NCI-H2171 treated with DMSO at 0.1 percent for 48 hours (cell line): ENCODE measurements at regions not wholly inside any gene's neighbourhood (a gene's known extent, or its start where the extent isn't known, plus 50 kb on each side); places are given as distances from the start of the nearest gene placed in this dataset.
"Not testable (repeated sequence)": the region's sequence is repeated elsewhere in the genome, so short reads cannot be mapped to it uniquely, and the experiment has no call there.

Source experiments
- DNase-seq: peaks from one replicate; lab custom pipeline; 2025; lab: John Stamatoyannopoulos, UW

DNA sequence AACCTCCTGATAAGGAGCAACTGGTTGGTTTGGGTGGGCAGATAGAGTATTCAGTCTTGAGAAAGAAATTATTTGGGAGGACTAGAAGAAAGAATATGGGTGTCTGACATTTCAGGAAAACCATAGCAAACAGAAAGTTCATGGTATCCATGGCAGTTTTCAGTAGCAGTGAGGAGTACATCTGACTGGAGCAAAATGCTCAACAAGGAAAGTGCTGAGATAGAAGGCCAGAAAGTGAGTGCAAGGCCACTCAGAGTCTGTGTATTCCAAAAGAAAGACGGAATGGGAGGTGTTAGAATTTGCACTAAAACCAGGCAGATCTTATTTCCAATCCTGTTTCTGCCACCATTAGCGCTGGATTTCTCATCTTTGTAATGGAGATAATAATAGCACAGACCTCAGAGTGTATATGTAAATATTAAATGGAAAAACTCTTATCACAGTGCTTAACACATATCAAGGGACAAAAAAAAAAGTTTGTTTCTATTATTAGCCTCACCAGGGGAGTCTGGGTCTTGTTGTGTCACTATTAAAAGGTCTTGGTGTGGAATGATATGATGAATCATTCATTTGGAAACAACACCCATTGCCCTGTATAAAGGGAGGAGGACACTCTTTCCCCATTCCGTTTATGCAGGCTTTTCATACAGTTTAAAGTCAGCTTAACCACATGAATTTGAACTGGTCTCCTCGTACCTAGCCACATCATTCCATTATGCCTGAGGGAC lies 349.8 kb downstream of the IPO8 start:
- DNase-seq, result no peak

DNA sequence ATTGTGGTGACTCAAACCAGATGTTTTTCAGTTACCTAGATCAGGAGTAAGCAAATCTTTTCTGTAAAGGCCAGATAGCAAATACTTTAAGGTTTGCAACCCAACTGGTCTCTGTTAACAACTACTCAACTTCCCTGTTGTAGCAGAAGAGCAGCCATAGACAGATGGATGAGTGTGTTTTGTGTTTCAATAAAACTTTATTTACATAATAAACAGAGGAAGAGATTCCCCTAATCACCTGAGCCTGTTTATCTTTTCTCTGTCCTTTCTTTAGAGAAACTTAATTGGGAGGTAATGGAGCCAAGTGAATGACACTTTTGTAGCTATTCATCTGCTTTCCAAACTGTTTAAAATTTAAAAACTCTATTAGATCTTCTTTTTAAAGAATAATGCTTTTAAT lies 365.1 kb downstream of the IPO8 start:
- no peak for DNase-seq

DNA sequence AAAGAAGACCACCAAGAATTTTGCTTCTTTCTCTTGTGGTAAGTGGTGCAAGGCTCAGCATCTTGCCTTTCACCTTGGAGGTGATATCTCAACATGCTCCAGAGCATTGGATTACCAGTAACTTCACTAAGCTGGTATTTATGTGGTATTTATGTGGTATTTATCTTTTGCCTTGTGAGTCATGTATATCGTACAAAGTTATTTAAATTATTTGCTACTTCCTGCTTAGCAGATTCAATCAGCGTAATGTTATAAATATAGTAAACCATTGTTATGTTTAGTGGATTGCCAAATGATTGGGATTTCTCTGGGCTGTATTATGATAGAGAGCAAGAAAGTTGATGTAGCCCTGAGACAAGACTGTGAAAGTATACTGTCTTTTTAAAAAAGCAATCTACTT lies 366.4 kb downstream of the IPO8 start:
- no peak for DNase-seq

DNA sequence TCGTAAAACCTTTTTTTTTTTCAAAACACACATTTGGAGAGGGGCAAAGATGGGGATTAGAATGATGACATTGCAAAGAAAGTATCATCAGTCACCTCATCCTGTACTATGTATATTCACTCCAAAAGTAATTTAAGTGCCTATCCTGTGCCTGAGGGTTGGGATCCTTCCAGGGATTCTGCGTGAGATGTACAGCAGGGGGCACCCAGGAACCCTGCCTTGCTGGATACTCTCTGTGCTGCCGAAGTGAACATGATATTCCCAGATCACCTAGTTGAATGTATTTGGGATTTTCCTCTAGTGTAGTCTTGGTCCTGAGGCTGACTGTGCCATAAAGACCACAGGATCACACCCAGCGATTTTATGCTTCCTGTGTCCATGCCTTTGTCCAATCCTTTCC lies 372.7 kb downstream of the IPO8 start:
- no peak for DNase-seq

DNA sequence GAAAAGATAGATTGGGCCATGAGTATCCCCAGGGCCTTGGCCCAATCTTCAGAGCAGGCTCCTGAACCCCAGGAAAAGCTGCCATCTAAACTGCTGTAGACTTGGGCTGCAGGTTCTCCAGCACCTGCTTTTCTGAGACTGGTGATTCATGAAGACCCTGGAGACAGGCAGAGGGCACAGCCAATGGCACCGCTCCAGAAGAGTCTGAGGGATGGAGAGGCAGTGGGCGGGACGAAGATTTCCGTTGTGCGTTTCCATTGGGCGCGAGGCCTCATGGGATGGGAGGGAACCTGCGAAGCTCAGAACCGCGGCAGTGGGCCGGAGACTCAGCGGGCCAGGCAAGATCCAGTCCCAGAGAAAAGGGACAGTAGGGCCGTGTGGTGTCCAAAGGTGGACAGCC lies 375.1 kb downstream of the IPO8 start:
- no peak for DNase-seq

DNA sequence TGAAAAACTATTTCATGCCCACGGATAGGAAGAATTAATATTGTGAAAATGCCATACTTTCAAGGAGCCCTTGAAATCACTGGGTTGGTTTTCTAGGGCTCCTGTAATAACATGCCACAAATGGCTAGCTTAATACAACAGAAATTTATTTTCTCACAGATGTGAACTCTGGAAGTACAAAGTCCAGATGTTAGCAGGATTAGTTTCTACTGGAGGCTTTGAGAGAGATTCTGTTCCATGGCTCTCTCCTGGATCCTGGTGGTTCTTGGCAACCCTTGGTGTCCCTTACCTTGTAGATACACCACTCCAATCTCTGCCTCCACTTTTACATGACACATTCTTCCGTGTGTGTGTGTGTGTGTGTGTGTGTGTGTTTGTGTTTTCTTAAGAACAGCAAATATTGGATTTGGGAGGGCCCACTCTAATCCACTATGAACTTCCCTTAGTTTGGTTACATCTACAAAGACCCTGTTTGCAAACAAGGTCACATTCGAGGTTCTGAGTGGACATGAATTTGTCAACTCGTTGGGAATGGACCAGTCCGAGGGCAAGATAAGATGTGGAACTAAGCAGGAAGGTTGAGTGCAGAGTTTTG lies 381.1 kb downstream of the IPO8 start:
- no peak for DNase-seq

DNA sequence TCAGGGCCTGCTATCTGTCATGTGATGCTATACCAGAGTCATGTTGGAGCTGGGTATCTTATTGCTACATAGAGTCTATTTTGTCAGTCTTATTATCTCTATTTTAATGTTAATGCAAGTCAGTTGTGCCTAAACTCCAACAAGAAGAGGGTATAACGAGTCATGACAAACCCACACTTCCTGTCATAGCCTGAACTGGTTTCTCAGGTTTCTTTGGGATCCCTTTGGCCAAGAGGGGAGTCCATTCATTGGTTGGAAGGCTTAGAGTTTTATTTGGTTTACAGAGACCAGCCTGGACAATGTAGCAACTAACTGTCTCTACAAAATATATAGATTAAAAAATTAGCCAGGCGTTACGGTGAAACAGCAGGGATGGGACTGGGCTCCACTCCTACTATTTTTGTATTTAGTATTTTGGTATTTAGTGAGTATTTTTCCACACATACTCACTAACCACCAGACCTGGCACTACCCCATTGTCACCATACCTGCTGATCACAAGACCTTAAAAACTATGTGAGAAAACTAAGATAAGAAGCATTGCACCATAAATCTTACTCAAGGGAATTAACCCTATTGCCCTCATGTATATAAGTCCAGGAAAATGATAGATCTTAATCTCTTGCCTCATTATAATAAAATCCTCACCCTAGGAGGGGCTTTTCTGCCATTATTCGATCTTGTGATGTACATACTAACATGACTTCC lies 387.5 kb downstream of the IPO8 start:
- DNase-seq, result no peak

DNA sequence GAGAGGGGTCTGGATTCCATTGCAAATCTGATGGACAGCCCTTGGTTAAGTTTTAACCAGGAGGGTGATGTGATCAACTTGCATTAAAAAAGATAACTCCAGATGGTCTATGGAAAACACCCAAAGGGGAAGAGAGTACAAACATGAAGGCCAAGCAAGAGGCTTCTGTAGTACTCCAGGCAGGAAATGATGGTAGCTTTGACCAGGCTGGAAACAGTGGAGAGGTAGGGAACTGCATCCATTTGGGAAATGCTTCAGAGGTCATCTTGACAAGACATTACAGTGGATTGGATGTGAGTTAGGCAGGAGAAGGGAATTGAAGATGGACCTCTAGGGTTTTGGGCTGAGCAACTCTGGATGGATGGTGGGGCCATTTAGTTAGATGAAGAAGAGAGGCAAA lies 391.1 kb downstream of the IPO8 start:
- no peak for DNase-seq

DNA sequence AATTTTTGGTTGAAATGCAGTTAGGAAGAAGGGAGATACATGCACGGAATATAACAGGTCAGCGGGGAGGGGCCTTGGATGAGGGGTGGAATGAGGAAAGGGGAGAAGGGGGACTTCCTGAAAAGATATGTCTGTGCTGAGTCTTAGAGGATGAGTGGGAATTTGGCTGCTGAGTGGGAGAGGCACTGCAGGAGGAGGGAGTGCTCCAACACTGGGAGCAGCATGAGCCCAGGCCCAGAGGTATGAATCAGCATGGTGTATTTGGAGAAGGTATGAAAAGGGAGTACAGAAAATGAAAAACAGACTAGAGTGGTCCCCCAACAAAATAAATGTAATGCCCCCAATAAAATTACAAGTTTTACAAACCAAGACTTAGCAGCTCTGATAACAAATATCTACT lies 394.4 kb downstream of the IPO8 start:
- no peak for DNase-seq

DNA sequence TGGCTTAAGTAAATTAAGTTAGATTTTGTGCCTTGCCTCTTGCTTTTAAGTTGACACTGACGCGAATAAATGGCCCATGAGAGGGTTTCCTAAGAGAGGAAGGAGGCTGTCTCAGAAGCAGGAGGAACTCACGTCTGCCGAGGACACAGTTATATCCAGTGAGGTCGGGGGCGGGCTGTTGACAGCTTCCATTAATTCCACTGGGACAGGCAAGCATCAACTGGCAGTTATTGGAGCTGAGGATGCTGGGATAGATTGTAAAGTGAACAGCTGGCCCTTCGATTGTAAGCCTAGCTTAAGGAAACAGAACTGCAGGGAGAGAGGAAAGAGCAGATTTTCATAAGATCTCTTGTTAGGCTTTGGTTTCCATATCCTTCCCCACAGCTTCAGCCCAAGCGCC lies 399.2 kb downstream of the IPO8 start:
- peak; percentile 98 for DNase-seq

DNA sequence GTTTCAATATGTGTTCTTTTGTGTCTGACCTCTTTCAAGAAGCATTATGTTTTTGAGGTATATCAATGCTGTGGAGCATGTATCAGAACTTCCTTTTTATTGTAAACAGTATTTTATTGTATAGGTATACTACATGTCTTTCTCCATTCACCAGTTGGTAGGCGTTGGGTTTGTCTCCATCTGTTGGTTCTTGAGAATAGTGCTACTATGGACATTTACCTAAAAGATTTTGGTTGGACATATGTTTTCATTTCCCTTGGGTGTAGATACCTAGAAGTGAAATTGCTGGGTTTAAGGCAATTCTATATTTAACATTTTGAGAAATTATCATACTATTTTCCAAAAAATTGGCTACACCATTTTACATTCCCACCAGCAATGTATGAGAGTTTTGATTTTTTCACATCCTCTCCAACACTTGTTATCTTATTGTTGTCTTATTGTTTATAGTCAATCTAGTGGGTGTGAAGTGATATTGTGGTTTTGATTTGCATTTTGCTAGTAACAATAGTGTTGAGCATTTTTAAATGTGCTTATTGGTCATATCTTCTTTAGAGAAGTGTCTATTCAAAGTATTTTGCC lies 409.2 kb downstream of the IPO8 start:
- DNase-seq, result peak; percentile 31

DNA sequence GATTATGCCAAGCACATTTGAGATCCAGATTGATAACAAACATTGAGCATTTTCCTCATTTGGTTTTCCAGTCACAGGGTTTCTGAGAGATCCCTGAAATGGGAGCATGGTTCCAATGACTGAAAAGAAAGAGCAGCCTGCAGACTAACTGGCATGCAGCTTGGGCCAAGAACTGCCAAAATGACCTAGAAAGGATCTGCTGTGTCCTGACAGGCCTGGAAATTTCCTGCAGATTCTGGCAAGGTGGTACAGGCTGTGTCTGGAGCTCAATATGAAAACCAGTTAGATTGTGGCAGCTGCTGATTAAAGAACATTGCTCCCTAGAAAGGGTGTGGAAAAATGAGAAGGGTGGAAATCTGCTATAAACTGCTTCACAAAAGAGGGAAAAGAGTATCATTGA lies 417.3 kb downstream of the IPO8 start:
- DNase-seq, result no peak

DNA sequence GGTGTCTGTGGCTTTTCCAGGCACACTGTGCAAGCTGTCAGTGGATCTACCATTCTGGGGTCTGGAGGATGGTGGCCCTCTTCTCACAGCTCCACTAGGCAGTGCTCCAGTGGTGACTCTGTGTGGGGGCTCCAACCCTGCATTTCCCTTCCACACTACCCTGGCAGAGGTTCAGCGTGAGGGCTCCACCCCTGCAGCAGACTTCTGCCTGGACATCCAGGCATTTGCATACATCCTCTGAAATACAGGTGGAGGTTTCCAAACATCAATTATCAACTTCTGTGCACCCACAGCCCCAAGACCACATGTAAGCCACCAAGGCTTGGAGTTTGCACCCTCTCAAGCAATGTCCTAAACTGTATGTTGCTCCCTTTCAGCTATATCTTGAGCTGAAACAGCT lies 423.2 kb downstream of the IPO8 start:
- DNase-seq, result not testable (repeated sequence)

DNA sequence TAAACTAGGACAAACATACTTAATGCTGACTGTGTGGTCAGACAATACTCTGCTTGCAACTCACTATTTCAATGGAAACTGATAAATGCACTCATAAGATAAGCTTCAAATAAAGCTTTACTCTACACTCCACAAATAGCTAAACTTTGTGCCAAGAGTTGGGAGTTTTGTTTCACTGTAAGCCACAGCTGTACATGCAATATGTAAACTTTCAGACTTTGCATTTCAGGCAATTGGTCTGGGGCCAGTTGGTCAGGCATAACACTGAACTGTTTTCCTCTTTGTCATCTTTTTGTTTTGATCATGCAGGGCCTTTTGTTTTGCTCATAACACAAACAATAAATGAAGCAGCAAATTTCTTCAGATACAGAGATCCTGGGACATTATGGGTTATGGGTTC lies 426.2 kb downstream of the IPO8 start:
- no peak for DNase-seq

DNA sequence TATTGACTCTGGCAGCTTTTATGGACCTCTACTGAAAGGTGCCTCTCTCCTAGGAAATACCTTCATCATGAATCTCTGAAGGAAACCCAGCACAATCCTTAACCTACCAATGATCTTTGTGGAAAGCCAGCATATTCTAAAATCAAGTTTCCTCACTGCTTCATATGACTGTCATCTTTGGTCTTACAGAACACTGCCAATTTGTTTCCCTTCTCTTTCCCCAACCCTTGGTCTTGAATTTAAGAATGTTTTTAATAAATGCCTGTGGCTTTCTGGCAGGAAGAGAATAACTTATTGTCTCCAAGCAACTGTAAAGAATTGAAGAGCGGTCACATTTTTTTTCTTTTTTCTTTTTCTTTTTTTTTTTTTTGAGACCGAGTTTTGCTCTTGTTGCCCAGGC lies 427.6 kb downstream of the IPO8 start:
- DNase-seq, result no peak

DNA sequence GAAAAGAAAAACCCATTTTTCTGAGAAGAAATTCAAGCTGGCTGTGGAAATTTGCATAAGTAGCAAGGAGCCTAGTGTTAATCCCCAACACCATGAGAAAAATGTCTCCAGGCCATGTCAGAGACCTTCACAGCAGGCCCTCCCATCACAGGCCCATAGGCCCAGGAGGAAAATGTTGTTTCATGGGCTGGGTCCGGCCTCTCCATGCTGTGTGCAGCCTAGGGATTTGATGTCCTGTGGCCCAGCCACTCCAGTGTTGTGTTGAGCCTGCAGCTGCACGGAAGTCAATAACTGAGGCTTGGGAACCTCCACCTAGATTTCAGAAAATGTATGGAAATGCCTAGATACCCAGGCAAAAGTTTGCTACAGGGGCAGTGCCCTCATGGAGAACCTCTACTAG lies 432.2 kb downstream of the IPO8 start:
- no peak for DNase-seq

DNA sequence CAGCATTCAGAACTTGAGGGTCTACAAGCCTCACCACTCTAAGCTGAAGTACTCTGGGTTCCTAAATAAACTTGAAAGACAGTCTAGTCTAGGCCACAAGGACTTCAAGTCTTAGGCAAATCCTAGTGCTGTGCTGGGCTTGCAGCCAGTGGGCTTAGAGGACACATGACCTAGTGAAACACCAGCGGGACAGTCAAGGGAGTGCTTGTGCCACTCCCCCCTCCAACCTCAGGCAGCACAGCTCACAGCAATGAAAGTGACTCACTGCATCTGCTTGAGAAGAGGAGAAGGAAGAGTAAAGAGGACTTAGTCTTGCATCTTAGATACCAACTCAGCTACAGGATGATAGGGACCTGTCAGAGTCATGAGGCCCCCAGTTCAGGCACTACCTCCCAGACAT lies 438.1 kb downstream of the IPO8 start:
- no peak for DNase-seq

DNA sequence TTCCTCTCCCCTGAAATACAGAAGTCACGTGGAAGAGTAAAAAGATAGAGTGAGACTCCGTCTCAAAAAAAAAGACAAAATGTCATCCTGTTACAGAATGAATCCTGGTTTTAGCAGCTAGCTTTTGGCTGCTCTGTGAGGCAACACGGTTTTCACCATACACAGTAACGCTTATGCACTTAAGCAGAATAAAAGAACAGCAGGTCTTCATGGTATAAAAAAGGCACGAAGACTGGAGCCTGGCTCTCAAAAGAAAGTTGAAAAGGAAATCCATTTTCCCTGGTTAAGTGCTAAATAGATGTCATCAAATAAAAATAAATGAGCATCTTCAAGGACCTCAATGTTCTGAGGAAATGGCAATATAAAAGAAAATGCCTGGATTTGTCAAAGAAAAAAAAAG lies 444.1 kb downstream of the IPO8 start:
- no peak for DNase-seq

DNA sequence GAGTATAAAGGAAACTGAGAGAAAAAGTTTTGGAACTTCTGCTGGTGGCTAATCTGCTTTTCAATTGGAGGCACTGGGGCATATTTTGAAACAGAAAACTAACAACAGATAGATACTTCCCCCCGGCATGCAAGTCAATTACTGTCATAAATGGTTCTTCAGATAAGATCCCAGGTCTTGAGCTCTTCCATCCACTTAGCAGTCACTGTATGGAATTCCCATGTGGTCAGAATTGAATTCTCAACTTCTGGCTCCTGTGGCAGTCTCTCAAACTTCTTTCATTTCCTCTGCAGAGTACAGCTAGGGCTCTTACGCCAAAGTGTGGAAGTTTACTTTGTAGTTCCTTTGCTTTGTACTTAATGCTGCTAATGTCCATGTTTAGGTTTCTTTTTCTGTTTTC lies 452.2 kb downstream of the IPO8 start:
- DNase-seq, result no peak

DNA sequence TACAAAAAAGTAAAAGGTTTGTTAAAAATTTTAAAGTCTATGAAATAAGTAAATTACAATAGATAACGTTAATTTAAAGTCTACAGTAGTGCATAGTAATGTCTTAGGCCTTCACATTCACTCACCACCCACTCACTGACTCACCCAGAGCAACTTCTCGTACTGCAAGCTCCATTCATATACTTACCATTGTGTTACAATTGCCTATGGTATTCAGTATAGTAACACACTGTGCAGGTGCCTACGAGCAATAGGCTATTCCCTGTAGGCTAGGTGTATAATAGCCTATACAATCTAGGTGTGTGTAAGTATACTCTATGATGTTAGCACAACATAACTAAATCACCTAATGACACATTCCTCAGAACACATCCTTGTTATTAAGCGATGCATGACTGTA lies 435.3 kb upstream of the TMTC1 start:
- no peak for DNase-seq

DNA sequence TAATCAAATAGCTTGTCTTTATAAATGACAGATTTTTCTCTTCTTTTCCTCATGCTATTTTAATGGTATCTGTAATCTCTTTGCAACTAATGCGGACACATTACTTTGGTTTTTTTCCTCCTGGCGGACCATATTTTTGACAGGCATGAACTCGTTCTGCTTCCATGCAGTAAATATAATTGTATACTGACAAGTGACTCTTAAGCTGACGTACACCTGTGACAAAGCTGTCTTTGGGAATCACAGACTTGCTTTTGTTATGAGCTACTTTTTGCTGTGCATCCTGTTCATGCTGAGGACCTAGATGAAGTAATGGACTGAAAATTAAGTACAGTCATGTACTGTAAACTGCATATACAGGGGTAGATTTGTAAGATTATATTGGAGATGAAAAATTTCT lies 434.3 kb upstream of the TMTC1 start:
- DNase-seq, result peak; percentile 51

DNA sequence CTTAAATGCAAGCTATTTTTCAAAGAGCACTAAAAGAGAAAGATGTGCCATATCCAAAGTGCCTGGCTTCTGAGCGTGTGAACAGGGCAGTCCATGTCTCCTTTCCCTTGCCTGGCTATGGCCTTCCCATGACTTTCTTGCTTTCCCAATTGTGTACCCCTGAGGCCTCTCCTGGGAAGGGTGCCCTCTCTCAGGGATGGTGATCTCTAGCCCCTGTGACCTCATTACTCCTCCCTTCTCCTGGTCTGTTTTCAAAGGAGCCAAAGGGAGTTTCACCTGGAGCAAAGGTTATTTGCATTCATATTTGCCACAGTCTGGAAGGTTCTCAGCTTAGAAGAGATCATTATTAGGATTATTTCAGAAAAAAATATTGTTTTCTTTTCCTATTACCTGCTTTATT lies 429.4 kb upstream of the TMTC1 start:
- no peak for DNase-seq

DNA sequence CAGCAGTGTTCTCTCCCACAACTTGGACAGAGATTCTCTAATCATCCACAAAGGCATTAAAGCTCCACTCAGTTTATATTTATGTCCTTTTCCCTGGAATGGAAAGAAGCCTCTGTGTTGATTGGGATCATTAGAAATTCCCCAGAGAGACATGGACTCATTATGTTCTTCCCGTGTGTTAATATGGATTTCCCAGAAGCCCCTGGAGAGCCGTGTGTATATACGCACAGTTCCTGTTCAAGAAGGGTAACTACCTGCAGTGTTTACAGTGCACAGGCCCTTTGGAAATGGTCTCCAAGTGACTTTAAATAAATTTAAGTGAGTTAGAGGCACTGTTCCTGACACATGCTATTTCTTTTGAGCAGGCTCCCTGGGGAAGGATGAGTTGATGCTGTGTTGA lies 428.0 kb upstream of the TMTC1 start:
- peak; percentile 43 for DNase-seq
